ENCODE measurements at regions not wholly inside any gene's neighbourhood (a gene's known extent, or its start where the extent isn't known, plus 50 kb on each side); places are given as distances from the start of the nearest gene placed in this dataset.

DNA sequence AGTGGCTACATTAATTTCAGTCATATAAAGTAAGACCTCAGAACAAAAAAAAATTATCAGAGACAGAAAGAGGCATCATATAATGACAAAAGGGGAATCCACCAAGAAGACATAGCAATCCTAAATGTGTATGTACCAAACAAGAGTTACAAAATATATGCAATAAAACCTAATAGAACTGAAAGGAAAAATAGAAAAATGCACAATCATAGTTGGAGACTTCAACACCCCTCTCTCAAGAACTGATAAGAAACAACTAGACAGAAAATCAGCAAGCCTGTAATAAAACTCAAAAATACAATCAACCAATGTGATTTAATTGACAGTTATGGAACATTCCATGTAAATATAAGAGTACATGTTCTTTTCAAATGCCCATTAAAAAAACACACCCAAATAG, 61.3 kb upstream of the C16orf82 start:
- TF ChIP-seq CTCF (IDR thresholded peaks at IDR 0.05; ENCODE audit: low read length) (no peak), EZH2 (IDR thresholded peaks at IDR 0.05; ENCODE audit: borderline replicate concordance, low read length) (no peak)
